GM12875 (cell line): ENCODE measurements at regions not wholly inside any gene's neighbourhood (a gene's known extent, or its start where the extent isn't known, plus 50 kb on each side); places are given as distances from the start of the nearest gene placed in this dataset.

ENCODE experiments used
- H3K4me3 ChIP-seq: one replicate; pipeline ENCODE4 v1.5.1; 2011; ENCODE audit warnings: low read depth, low read length, control low read depth
- CTCF ChIP-seq: IDR thresholded peaks from 2 replicates; pipeline ENCODE4 v1.5.1; 2011; ENCODE audit warnings: low read depth, mild to moderate bottlenecking, control low read depth, inconsistent platforms, low read length, moderate library complexity, borderline replicate concordance; ENCODE audit not compliant: insufficient read depth

DNA sequence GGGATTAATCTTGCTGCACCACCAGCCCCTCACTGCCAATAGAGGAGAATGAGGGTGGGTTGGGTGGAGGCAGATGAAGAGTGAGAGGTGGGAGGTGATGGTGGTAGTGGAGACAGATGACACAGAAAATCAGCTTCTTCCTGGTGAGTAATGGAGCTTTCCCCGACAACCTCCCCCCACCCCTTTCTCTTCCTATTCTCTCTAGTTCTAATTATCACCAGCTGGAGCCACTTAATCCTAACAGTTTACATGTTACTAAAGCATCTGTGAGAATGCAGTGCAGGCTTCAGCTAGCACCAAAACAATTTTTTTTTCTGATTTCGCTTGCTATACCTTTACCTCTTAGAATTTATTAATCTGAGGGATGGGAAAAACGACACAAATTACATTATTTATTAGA lies 116.1 kb upstream of the DNAJC19 start:
- H3K4me3 ChIP-seq, result no peak overlapping the region
- TF ChIP-seq CTCF, result no peak

- TF ChIP-seq CTCF, result peak; percentile 19; the same call in 1 of the 2 replicates
- H3K4me3 ChIP-seq, result no peak overlapping the region
Measured at GRCh38 chr3:181103605-181104004, 114.1 kb upstream of the DNAJC19 start.

- no peak for TF ChIP-seq CTCF
- no peak overlapping the region for H3K4me3 ChIP-seq
Measured at GRCh38 chr3:181086011-181086410, 96.5 kb upstream of the DNAJC19 start.

GRCh38 chr3:181081930-181082329 lies 92.4 kb upstream of the DNAJC19 start:
- H3K4me3 ChIP-seq, result no peak overlapping the region
- no peak for TF ChIP-seq CTCF

DNA sequence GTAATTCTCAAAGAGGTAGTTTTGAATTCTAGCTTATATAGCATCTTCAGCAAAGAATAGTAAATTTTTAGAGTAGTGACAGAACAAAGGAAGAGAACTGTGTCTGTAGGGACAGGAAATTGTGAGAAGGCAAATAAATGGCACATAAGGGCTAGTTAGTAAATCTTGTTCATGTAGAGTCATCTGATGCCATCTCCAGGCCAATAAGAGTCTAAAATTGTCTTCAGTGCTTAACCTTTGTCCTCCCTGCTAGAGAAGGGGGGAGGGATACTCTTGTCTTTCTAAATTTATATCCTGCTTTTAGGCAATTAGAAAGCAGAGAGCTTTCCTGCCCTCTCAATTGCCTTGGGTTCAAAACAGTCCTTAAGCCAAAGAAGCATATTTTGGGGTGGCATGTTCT lies 87.0 kb upstream of the DNAJC19 start:
- H3K4me3 ChIP-seq, result no peak overlapping the region
- no peak for TF ChIP-seq CTCF

DNA sequence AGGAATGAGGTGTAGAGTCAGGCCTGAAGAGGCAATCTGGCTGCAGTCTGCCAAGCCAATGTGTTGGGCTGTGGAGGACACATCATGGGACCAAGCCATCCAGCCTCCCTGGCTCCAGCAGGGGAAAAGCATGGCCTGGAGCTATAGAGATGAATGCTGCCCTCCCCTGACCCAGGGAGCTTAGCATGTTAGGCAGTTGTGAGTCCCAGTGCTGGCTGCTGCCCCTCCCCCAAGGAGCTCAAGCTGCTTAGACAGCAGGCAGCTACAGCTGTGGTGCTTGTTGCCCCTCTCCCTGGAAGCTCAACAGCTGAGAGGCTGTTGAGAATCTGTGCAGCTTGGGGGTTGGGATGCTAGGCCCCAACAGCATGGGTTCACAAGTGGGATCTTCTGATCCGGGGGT lies 85.6 kb upstream of the DNAJC19 start:
- H3K4me3 ChIP-seq, result no peak overlapping the region
- no peak for TF ChIP-seq CTCF

- H3K4me3 ChIP-seq, result no peak overlapping the region
- TF ChIP-seq CTCF, result no peak
Measured at GRCh38 chr3:181066143-181067087, 76.9 kb upstream of the DNAJC19 start.
